ENCODE measurements at regions not wholly inside any gene's neighbourhood (a gene's known extent, or its start where the extent isn't known, plus 50 kb on each side); places are given as distances from the start of the nearest gene placed in this dataset.
"Not testable (repeated sequence)": the region's sequence is repeated elsewhere in the genome, so short reads cannot be mapped to it uniquely, and the experiment has no call there.

DNA sequence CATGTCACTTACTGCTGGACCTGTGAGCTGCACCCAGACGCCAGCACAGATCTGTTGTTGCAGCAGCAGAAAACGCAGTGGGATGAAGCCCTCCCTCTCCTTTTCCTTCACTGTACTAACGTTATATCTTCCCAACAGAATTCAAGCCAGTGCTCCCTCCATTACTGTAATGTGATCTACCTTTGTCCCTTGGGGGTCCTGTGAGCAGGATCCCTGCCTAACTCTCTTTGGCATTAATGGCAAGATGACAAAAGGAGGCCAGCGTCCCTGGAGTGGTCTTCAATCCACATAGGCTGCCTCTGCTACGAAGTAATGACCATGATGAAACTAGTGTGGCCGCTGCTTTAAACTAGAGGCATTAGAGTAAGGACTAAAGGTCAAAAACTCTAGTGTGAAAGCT is 69.3 kb upstream of the SOX14 start:
- TF ChIP-seq, protein P1, sequence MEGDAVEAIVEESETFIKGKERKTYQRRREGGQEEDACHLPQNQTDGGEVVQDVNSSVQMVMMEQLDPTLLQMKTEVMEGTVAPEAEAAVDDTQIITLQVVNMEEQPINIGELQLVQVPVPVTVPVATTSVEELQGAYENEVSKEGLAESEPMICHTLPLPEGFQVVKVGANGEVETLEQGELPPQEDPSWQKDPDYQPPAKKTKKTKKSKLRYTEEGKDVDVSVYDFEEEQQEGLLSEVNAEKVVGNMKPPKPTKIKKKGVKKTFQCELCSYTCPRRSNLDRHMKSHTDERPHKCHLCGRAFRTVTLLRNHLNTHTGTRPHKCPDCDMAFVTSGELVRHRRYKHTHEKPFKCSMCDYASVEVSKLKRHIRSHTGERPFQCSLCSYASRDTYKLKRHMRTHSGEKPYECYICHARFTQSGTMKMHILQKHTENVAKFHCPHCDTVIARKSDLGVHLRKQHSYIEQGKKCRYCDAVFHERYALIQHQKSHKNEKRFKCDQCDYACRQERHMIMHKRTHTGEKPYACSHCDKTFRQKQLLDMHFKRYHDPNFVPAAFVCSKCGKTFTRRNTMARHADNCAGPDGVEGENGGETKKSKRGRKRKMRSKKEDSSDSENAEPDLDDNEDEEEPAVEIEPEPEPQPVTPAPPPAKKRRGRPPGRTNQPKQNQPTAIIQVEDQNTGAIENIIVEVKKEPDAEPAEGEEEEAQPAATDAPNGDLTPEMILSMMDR (IDR thresholded peaks at IDR 0.05; ENCODE audit: low read depth, low read length): no peak
- no peak for DNase-seq (ENCODE audit: extremely low read depth, low read depth)

DNA sequence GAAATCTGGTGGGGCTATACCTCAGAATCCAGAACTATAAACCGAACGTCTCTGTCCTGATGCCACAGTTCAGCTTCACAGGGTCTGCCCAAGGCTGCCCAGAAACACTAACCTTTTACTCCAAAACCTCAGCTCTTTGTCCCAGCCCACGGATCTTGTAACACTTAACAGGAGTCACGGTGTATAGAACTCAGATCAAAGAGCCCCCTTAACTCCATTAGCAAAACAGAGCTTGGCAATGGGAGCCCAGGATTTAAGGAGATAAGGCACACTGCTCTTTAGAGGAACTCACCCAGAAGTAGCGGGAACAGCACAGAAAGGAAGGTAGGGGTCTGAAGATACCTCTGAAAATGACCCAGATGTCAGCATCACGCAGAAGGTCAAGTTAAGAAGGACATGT is 68.8 kb upstream of the SOX14 start:
- DNase-seq (ENCODE audit: extremely low read depth, low read depth): no peak
- TF ChIP-seq, protein P1 (IDR thresholded peaks at IDR 0.05; ENCODE audit: low read depth, low read length): no peak

DNA sequence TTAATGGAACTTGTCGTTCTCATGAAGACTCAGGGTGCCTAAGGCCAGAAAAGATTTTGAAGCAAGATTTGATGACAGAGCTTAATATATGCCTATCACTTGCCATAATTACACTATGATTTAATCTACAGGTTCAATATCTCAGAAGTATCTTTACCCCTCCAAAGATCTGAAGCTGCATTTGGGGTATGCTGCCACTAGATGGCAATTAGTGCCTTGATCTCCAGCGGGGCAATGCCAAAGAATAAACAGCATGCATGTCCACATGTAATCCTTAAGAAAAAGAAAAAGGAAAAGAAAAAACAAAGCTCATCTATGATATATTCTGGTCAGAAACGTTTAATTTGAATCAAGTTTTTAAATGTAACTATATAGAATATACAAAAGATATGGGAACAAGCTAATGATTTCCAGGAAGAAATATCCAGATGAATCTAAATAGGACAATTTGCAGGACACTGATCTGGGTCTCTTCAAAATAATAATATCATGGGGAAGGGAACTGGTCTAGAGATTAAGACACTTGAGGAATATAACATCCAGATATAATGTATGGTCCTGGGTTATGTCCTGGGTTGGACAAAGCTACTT is 55.0 kb upstream of the SOX14 start:
- no peak for DNase-seq (ENCODE audit: extremely low read depth, low read depth)
- TF ChIP-seq, protein P1 (IDR thresholded peaks at IDR 0.05; ENCODE audit: low read depth, low read length): no peak

DNA sequence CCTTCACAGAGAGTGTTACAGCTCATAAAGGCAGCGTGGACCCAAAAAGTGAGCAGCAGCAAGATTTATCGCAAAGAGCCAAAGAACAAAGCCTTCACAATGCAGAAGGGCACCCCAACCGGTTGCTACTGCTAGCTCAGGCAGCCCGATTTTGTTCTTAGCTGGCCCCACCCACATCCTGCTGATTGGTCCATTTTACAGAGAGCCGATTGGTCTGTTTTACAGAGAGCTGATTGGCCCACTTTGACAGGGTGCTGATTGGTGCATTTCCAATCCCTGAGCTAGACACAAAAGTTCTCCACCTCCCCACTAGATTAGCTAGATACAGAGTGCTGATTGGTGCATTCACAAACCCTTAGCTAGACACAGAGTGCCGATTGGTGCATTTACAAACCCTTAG is 50.1 kb upstream of the SOX14 start:
- DNase-seq (ENCODE audit: extremely low read depth, low read depth): not testable (repeated sequence)
